ENCODE measurements at regions not wholly inside any gene's neighbourhood (a gene's known extent, or its start where the extent isn't known, plus 50 kb on each side); places are given as distances from the start of the nearest gene placed in this dataset.

DNA sequence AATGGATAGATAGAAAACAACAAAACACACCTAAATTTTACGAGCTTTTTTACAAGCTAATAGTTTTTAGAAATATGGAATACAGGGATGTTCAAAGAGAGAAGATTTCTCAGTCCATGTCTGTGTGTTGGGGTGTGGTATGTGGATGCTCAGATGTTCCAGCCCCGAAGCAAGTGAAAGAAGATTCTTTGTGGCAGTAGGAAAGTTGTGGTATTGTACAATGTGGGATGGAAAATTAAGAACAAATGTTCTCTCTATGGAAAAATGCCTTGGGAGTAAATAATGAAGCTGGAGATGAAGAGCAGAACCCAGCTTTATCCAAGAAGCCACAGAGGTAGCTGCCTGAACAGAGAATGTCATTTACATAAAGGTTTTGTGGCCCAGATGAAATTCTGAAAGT, 150.3 kb upstream of the PRKD1 start:
- DNase-seq, result no peak

DNA sequence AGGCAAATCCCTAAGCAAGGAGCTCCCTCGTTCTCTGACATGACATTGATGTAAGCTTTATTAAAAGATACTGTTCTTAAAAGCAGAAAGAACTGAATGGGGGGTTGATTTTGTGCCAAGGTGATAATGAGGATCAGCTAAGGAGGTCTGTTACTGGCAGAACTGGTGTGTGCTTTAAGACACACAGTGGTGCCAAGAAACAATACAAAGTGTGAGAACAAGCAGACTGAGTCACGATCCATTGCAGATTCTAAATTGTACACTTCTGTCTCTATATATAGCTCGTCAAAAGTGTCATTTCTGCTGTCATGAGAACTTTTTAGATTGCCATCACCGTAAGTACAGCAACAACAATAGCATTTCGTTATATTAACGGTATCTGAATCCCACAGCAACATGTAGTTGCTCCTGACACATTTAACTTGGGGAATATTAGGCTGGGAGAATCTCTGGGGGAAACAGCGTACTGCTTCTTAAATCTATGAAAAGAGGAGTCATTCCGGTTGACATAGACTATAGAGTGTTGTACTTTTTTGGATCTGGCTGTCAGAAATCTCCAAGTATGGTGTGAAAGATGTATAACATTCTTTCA, 151.3 kb upstream of the PRKD1 start:
- DNase-seq, result no peak

DNA sequence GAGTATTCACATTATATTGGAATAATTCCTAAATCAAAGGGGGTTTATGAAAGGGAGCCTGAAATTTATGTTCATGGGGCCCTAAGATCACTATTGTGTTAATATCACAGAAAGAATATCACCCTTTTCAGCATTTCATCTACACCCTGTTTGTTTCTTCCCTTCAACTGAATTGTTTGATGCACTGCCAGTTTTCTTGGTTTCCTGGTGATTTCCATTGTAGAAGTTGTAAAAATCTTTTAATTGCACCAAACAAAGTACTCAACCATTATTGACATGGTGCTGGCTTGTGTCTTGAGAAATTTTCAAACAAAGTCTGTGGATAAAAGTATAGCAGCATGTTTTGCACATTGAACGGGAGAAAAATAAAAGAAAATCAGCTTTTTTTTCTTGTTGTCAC, 154.8 kb upstream of the PRKD1 start:
- DNase-seq, result no peak

DNA sequence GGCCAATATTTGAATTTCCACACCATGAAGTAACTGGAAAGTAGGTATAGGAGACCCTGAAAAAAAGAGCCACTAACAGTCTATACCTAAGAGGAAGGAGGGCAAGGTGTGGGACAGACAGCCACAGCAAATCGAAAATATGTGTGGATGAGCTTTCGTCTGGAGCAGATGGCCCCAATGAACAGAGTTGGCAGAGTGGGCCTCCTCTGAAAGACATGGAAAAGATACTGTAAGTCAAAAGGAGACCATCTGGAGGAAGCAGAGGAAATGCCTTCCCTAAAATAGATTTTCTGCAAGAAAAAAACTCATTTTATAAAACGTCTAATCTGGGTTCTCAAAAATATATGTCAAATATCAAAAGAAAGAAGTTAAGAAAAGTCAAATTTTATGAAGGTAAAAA, 157.2 kb upstream of the PRKD1 start:
- DNase-seq, result no peak

DNA sequence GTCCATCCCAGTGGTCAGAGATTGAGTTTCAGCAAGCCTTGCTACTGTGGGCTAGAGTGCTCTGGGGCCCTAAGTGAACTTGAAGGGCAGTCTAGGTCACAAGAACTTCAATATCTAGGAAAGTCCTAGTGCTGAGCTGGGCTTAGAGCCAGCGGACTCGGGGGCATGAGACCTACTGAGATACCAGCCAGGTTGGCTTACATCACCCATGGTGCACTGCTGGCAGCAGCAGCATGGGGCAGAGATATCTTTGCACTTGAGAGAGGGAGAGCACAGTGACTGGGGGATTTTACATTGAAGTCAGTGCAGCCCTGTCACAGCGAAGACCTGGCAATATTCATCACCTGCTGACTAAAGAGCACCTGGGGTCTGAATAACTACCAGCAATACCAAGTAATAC, 158.3 kb upstream of the PRKD1 start:
- DNase-seq, result no peak

DNA sequence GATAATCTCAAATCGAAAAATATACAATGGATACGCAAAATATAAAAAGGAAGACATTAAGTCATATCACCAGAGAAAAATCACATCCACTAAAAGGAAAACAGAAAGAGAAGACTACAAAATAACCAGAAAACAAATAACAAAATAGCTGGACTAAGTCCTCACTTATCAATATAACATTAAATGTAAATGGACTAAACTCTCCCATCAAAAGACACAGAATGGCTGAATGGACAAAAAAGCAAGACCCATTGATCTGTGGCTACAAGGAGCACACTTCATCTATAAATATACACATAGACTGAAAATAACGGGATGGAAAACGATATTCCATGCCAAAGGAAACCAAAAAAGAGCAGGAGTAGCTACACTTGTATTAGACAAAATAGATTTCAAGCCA, 161.0 kb upstream of the PRKD1 start:
- DNase-seq, result no peak

DNA sequence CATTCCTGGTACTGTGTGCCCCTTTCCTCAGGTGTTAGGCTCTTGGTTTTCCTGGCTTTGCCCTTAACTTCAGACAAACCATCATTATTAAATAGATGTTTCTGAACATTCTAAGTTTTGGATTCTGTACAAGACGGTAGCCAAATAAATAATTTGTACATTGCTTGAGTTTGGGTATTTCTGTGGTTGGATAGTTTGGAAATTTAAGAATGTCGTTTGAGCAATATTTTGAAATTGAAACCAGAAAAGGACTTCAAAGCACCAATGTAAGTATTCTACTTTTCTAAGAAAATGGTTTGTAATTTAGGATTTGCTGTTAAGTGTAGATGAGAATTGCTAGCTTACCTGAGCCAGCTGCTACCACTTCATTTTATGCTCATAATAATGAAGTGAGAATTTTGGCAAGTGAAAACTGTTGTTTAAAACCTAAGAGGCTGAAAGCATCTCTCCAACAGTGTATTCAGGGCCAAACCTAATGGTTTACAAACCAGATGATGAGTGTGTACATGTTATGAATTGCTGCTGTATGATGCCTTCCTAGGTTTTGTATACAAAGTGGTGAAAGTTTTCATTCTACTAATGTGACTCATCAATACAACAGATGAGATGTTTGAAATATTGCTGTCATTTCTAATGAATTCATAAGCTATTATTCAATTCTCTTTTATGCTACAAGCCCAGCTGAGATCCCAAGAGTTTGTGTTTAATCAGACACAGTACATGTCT, 181.5 kb upstream of the PRKD1 start:
- DNase-seq, result no peak

DNA sequence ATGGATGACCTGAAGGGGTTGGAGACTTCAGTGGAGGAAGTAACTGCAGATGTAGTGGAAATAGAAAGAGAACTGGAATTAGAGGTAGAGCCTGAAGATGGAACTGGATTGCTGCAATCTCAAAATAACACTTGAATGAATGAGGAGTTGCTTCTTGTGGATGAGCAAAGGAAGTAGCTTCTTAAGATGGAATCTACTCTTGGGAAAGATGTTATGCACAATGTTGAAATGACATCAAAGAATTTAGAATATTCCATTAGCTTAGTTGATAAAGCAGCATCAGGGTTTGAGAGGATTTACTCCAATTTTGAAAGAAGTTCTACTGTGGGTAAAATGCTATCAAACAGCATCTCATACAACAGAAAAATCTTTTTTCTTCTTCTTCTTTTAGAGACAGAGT, 186.4 kb upstream of the PRKD1 start:
- no peak for DNase-seq

DNA sequence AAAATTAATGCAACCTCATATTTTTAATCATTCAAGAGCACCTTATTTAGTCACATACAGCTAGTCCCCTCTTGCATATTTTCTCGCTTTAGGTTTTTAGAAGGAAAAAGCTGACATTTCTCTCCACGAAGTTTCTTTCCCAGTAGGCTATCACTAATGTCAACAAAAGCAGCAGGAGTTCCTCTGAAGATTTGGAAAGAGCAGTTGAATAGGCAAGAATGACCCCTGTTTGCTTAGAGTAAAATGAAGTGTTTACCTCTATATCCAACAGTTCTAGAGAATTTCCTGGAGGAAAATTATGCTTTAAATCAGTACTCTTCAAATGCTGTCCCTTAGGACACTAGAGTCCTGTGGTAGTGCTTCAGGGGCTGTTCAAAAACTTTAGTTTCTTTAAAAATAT, 188.1 kb upstream of the PRKD1 start:
- DNase-seq, result no peak

DNA sequence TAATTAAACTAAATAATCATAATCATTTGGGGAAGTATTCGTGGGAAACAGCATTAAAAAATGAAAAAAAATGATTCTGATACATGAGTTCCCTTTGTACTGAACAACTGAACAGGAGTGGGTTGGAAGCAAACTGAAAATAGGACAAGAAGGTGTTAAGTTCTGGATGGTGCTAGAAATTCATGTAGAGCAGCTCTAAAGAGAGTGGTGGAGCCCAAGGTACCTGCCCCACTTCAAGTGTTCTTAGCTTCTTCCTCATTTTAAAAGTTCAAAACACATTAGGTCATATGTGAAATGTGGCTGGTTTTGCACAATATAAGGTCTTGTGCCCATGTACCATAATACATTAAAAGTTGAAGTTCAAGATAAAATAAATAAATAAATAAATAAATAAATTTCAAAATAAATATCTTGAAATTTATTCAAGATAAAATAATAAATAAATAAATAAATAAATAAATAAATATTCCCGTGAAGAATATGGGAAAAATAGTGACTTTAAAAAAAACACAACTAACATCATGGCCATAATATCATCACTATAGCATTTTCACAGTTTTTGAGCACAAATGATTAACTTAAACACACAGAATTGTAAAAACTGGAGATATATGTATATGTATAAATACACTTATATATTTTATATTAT, 191.5 kb upstream of the PRKD1 start:
- DNase-seq, result no peak

DNA sequence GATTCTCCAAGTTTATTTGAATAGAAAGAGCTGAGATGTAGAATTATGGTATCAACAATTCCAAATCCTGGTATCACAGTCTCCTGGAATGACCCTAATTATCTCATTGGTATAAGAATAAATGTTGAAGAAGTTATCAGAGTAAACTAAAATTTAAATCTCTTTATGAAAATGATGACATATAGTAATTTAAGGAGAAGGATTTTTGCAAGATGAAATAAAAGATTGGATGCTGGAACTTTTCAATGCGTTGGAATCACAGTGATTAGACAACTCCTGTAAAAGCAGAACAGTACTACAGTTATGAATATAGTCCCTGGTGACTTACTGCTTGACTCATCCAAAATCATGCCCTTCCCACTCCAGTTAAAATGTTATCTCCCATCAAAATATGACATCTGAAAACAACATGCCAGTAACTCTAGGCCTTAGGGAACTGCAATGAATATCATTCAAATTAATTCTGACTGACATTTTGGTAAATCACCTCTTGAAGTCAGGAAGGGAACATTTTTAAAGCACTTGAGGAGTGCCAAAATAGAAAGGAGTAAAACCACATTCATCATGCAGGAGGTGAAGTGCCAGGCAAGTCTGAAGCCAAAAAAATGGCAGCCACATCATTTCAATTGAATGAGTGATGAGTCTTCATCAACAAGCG, 197.8 kb upstream of the PRKD1 start:
- DNase-seq, result no peak

DNA sequence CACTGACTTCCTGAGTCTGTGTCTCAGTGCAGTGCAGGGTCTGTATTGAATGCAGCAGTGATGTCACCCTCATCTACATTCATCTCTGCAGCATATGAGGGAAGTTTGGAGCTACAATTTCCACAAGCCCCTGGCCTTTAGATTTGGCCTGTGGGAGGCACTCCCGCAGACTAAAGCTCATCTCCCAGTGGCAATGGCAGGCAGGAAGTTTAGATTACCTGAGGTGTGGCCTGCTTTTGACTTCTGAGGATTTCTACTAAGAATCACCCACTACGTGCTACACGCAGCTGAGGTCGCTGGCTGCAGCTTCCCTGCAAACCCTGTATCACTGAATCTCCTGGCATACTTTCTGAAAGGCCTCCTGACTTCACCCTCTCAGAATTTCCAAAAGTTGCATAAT, 202.2 kb upstream of the PRKD1 start:
- DNase-seq, result no peak

DNA sequence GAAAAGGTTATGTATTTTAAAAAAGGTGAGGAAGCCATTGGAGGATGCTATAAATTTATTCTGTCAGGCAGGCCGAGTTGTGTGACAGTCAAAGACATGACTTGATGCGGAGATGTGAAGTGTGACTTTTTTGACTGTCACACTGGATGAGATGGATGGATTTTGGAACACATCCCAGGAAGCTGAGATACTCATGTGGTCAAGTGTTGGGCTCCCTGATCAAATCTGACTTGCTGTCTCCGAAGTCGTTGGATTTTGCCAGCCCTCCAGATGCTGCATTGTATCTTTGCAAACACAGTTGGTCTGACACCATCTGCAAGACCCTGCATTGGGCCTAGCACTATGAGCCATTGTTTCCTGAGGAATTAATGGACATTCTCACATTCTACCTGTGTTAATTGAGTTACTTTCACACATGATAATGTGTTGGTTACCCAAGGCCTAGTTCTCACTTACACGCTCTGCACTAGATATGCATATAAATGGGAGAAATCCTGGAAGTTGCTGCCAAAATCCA, 204.0 kb upstream of the PRKD1 start:
- DNase-seq, result no peak

DNA sequence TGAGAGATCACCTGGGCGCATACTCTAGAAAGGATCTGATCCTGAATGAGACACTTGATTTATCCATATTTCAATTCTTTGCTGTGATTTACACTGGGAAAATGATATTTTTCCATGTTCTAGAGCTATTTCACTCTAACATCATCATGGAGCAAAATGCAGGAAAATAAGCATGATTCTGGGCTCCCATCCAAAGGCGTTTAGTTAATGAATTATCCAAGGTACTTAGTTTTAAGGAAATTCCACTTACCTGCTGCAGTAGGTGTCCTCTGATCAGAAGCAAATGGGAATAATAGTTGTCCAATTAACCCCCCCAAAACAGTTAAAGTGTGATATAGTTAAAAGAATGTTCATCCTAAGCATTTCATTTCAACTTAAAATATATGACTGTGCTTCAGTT, 204.5 kb upstream of the PRKD1 start:
- no peak for DNase-seq

DNA sequence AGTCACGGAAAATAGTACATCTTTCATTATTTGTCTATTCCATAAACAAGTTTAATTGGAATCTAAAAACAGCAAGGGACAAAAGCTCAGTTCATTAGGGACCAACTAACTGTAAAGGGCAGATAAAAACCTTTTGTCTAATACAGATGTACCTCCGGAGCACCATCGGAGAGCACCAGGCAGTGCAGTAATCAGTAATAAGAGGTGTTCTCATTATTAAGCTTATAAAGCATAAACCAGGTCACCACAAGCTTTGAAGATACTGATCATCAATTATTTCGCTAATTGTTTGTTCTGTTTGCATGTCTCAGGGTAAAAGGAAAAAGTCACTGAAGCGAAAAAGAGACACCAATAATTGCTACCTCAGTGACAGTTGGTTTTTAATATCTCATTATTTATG, 207.3 kb upstream of the PRKD1 start:
- no peak for DNase-seq

DNA sequence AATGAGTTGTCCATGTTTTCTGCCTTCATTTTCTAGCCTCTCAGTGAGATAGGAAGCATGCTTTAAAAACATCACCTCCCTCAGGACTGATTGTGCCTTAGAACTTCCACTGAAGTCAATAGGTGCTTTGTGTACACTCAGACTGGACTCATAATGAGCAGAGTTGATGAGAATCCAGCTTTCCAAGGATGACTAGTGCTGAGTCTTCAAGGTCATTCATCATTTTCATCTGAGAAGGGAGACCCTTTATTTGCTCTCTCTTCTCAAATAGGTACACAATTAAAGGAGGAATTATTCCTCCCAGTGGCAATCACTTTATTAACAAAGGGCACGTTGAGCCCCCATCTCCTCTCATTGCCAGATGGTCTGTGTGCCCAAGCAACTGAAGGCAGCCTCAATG, 210.9 kb upstream of the PRKD1 start:
- DNase-seq, result no peak

DNA sequence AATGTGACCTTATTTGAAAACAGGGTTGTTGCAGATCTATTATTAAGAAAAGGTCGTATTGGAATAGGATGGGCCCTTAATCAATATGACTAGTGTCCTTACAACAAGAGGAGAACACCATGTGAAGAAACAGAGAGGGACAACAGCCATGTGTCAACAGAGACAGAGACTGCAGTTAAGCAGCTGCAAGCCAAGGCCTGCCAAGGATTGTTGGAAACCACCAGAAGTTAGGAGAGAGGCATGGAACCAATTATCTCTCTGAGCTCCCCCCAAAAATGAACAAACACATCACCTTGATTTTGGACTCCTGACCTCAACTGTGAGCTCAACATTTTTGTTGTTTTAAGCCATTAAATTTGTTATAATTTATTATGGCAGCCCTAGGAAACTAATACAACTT, 214.6 kb upstream of the PRKD1 start:
- no peak for DNase-seq

DNA sequence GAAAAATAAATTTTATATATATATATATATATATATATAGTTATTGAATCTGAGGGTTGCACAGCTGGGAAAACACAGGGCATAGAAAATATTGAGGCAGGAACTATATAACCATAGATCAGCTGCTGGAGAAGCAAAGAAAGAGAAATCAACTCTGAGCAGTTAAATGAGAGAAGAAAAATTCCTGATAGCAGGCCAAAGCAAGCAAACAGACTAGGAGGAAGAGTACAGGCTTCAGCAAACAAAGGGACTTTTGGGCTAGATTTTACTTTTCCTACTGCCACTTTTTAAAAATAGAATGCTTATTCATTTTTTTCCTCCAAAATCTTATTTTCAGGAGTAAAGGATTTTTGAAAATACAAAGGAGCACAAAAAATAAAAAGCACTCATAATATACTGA, 216.0 kb upstream of the PRKD1 start:
- no peak for DNase-seq

DNA sequence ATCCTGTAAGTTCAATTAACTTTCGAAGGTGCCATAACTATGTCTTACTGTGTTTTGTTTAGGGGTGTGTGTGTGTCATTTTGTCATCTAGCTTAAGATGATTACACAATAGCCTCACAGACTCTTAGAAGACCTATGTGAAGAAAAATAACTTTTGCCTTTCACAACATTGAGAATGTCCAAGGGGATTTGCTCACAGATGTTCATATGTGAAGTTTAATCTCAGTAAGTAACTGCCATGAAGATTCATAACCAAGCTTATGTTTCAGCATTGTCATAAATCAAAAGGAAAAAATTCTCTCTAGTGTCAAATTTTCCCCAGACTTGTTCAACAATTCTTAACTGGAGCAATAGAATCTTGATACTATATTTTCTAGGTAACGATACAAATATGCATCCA, 226.1 kb upstream of the PRKD1 start:
- no peak for DNase-seq

DNA sequence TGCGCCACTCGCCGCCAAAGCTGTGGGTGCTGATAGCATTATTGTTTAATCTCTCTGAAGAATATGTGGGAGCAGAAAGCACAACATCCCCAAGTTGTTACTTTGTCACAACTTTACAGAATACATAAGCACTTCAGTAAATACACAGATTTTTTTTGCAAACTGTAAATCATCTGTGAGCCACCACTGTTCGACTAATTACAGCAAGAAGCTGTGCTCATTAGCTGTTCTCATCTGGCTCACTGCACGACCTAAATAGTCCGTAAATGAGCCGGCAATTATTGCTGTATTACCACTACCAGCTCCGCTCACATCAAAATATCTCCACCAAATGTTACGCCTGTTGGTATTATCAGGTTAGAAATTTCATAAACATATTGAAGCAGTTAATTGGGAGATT, 228.9 kb upstream of the PRKD1 start:
- DNase-seq, result no peak

DNA sequence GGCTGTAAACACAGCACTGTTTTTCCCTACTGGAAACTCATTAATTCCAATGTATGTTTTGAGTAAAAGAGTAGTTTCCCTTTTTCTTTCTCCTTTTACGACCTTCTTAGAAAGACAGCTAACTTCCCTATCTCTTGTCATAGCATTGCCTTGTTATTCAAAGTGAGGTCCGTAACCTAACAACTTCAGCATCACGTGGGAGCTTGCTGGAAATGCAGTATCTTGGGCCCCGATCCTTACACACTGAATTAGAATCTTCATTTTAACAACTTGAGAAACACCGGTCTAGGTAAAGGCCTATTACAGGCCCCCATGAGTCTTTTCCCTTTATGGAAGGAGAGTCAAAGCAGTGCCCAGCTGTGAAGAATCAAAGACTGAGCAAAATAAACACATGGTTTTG, 230.7 kb upstream of the PRKD1 start:
- no peak for DNase-seq

DNA sequence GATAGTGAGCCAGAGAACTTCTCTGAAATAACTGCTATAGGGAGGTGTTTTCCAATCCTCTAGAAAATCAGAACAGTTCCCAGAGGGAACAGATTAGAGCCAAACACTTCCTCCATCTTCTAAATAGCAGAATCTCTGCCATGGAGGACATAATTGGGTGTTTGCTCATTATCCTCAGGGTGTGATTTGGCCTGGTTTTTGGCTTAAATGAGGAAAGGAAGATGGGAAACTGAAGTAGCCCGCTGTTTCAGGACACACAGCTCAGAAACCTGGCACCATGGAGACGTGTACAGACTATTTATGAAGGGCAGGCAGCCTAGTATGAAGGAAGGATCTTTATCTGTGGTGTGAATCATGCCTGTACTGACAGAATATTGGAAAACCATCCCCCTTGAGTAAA, 231.7 kb upstream of the PRKD1 start:
- no peak for DNase-seq

DNA sequence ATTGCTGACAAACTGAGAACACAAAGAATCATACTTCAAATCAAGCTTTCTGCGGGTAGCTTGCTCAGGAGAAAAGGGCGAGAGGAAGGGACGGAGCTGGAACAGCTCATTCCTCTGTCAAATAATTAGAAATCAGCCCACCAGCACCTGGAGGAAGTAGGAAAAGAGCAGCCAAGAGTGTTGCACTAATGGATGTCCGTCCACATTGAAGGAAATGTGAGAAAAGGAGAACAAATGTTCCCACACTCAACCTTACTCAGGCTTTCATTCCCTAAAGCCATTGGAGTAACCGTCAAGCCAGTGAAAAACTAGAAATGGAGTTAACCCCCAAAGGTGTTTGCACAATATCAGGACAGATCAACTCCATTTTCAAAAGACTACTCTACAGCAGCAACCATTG, 233.0 kb upstream of the PRKD1 start:
- DNase-seq, result no peak

DNA sequence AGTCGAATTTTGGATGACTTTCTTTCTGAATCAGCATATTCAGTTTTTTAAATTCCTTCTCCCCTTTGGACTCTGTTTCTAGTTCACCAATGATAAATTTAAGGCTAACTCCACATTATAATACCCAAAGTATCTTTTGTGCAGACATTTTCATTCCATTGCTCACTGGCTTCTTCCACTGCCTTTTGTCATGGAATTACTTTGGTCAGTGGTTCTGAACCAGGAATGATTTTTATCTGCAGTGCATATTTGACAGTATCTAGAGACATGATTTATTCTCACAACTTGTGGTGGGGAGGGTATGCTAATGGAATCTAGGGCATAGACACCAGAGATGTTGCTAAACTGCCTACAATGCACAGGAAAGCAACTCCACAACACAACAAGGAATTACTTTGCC, 234.4 kb upstream of the PRKD1 start:
- no peak for DNase-seq

Data from kidney glomerular epithelial cell (primary cell).